NCI-H1105 treated with DMSO at 0.1 percent for 48 hours (cell line): ENCODE measurements at regions not wholly inside any gene's neighbourhood (a gene's known extent, or its start where the extent isn't known, plus 50 kb on each side); places are given as distances from the start of the nearest gene placed in this dataset.

Source experiments
- DNase-seq: peaks from one replicate; lab custom pipeline; 2025; lab: John Stamatoyannopoulos, UW

DNA sequence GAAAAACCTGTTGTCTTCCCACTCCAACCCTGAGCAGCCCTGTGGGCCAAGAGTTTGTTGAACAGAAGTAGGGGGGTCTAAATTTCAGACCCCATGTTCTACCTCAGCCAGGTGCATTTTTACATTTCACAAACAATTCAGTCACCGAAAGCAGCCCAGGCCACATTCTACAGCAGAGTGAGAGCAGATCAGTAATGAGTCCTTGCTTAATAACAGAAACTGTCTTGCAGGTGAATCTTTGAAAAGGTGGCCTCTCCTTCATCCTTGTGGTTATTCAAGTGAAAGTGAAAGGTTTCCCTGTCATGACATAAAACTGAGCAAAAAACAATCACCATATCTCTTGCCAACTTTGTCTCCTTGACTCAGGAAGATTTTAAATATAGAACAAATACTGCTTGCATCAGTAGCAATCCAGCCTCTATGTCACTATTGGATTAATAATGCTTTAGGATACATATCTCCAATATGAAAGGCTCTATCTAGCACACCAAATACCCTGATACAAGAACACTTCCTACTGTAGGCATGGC lies 670.2 kb downstream of the DIAPH3 start:
- no peak for DNase-seq

DNA sequence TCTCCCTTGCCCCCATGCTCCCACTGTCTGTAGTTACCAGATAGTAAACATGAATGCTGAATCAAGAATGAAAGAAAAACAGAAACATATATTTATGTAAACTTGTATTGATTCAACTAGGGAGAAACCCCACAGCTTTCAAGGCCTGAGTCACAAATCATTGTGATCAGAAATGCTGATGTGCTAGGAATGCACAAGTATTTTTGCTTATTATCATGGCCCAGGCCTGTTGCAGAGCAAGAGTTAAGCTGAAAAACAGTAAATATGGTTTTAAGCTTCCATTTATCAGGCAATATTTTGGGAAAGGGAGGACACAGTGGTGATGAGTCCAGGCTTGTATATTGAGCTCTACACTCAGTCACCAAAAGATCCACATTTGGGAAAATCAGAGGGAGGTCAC lies 669.6 kb downstream of the DIAPH3 start:
- DNase-seq = no peak

DNA sequence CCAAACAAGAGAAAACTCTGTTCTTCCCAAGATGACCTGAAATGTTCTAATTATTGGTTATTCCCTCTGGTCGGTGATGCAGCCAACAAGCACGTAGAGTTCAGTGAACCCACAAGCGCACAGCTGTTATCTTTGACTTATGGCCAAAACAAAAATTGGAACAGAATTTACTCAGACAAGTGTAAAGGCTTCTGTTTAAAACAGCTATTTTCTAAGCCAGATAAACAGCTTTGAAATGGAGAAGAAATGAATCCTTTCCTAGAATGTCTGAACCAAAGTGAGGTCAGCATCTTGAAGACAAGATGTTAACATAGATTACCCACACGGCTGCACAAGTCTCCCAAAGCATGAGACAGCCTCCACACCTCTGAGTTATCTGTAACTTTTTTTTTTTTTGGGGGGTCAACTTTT lies 669.2 kb downstream of the DIAPH3 start:
- DNase-seq = no peak

- no peak for DNase-seq
Observed at GRCh38 chr13:59495299-59495698, 668.4 kb downstream of the DIAPH3 start.

GRCh38 chr13:59495936-59496512 lies 667.7 kb downstream of the DIAPH3 start:
- no peak for DNase-seq

DNA sequence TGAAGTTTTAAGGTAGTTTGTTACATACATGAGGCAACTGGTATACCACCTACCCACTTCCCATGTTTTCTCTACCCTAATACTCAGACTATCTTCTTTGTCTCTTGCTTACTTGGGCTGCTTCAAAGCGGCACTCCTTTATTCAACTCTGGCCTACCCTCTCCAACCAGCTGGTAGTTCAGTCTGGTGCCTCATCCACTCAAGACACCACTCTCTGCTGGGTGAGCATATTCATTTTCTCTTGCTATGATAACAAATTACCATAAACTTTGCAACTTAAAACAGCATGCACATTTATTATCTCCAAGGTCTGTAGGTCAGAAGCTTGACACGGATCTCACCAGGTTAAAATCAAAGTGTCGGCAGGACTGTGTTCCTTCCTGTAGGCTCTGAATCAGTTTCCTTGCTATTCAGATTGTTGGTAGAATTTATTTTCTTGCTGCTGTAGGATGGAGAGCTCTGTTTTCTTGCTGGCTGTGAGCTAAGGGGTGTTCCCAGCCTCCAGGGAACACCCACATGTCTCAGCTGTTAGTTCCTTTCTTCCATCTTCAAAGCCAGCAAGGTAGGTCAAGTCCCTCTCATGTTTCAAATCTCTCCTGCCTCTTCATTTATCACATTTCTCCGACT lies 666.0 kb downstream of the DIAPH3 start:
- DNase-seq = no peak

DNA sequence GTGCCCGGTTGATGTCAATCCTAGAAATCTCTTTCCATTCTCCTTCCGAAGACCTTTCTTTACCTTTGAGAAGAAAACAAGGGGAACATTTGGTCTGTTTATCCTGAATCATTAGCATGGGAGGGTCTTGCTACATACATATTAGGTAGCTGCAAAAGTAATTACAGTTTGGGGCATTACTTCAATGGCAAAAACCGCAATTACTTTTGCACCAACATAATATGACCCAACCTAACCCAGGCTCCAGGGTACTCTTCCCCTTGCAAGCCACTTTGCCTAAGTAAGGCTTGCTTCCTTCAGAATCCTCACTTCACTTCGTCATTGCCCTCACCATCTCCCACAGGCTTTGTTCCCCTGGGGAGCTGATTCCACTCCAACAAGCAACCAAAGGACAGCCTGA lies 662.7 kb downstream of the DIAPH3 start:
- DNase-seq = no peak

- DNase-seq = no peak
Observed at GRCh38 chr13:59504407-59504806, 659.3 kb downstream of the DIAPH3 start.

DNA sequence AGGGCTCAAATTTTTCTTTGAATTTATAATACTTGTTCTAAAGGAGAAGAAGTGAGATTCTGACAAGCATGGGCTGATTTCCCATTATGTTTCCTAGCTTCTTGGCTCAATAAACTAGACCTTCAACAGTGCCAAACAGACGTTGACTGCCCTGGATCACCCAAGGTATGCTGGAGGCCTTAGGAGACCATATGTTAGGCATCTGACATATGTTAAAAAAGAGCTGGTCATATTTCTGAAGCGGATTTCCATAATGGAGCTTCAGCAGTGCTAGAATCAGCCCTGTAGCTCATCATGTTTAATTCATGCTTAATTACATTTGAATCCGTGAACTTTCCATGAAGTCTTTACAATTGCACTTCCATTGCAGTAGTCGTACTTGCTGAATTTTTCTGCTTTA lies 653.3 kb downstream of the DIAPH3 start:
- DNase-seq = no peak

GRCh38 chr13:59513686-59514085 lies 650.0 kb downstream of the DIAPH3 start:
- DNase-seq = no peak

GRCh38 chr13:59514316-59514715 lies 649.4 kb downstream of the DIAPH3 start:
- DNase-seq = no peak

GRCh38 chr13:59519819-59520218 lies 643.9 kb downstream of the DIAPH3 start:
- no peak for DNase-seq

GRCh38 chr13:59521549-59521948 lies 642.2 kb downstream of the DIAPH3 start:
- DNase-seq = no peak

- no peak for DNase-seq
Observed at GRCh38 chr13:59522652-59523051, 641.1 kb downstream of the DIAPH3 start.

DNA sequence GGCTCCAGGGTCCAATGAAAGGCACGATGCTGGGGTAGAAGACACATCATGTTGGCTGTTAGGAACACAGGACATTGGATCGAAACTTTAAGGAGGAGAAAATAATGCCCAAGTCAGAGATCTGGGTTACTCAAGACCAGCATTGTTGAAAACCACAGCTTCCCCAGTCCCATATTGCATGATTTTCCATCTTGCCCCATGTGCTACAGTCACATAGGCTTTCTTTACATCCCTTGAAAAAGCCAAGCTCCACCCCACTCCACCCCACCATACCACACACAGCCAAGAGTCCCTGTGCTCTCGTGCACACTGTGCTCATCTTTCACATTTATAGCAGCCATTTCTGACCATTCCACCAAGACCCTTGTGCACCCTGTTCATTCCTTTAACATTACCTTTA lies 636.2 kb downstream of the DIAPH3 start:
- DNase-seq = no peak

DNA sequence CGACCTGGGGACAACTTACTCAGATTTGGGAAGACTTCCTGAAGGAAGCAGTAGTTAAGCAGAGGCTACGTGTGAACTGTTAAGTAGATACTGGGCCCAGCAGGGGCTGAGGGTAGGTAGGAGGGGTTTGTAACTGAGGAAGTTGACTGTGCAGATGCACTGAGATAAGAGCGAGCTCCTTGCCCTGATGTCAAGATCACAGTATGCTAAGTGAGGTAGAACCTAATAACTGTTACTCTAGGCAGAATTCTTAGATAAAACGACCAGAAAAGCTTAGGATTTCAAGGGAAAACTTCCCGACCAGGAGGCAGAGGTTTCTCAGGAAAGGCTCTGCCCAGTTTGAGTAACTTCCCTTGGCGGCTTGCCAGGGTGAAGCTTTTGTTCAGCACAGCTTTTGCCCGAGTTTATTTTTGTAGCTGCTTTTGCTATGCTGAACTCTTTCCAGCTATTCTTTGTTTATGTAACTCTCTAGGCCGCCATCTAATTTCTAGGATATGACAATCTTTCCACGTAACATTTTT lies 632.1 kb downstream of the DIAPH3 start:
- DNase-seq = peak; percentile 87

GRCh38 chr13:59532405-59532804 lies 631.3 kb downstream of the DIAPH3 start:
- DNase-seq = no peak

DNA sequence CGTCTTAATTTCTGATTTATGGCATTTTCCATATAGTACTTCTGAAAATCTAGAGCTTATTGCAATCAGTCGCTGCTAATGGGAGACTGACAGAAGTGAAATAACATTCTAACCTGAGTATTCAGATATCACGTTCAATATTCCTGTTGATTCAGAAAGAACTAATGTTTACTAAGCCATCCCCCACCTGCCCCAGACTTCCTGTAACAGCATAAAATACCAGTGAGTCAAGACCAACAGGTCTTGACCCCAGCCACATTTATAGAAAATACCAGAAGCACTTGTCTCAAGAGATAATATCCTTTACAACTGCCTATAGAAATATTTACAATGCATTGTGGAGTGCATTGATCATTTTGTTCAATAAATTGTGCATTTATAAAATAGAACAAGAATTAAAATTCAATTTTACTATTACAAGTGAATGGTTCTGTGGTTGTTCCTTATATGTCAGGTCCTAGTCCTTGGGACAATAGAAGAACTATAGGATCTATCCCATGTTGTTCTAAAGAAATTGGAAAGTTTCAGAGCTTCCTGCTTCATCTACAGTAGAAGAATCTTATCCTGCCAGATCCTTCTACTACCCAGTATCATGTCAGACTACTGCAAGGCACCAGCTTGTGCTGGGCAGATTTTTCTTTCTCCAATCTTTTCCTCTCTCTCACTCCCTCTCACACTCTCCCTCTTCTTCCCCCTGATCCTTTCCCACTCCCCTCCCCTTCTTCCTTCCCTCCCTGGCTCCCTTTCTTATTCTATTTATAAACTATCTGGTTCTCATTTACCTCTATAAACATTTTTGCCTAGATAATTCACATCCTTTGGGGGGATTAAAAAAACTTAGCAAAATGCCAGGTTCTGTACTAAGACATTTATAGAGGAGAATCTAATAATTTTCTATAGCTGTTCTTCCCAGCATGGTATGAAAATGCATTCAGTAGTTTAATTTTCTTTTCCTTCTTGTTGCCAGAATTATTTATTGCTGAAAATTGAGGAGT lies 629.9 kb downstream of the DIAPH3 start:
- no peak for DNase-seq

DNA sequence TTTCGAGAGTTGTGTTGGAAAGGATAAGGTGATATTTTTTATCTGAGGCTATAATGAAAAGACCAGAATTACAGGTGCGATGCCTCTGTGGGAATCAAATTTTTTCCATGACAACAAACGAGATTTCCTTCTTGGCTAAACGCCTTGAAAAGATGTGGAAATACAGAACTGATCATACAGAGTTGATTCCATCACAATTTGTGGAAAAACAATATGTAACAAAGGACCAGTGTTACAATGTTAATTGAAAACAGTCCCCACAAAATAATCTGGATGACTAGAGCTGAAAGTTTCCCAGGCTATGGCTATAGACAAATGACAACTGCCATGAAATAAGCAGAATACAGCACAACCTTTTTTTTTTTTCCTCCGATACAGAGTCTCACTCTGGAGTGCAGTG lies 628.9 kb downstream of the DIAPH3 start:
- DNase-seq = no peak

DNA sequence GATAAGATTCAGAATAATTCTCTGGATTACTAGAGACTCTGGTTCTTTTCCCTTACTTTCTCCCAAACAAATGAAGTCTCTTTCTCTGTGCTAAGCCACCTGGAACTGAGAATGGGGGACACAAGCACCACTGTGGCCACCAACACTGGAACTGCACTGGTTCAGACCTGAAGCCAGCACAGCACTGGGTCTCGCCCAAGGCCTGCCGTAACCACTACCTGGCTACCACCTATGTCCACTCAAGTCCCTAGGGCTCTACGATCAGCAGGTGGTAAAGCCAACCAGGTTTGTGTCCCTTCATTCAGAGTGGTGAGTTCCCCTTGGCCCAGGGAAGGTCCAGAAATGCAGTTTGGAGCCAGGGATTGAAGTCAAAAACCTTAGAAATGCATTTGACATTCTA lies 626.2 kb downstream of the DIAPH3 start:
- DNase-seq = no peak

GRCh38 chr13:59538512-59538911 lies 625.2 kb downstream of the DIAPH3 start:
- DNase-seq = no peak

DNA sequence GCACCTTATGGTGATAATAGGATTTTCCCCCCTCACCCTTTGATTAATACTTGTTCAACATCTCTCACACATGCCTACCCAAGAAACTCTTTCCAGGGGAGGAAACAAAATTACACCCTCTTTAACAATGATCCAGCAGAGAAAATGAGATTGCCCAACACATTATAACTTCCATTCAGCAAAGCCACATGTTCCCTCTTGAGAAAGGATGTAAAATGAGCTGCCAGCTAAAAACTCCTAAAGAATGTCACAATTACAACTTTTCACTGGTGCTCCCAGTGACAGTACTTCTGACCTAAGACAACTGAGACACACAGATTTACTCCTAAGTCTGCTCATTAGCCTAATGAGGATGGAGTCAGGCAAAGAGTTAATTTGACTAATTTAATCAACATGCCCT lies 621.4 kb downstream of the DIAPH3 start:
- DNase-seq = no peak

DNA sequence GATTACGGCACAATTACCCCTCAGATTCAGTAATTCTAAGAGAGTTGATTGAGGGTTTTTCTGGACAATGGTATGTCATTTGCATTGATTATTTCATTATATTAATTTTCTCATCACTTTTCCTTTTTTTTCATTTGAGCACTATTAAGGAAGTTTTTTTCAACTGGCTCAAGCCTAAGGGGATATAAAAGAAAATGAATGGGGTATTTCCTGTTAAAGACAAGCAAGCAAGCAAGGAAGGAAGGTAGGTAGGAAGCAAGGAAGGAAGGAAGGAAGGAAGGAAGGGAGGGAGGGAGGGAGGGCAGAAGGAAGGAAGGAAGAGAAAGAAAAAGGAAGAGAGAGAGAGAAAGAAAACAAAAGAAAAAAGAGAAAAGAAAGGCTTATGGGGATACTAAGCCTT lies 620.3 kb downstream of the DIAPH3 start:
- no peak for DNase-seq
